ENCODE measurements at regions not wholly inside any gene's neighbourhood (a gene's known extent, or its start where the extent isn't known, plus 50 kb on each side); places are given as distances from the start of the nearest gene placed in this dataset.

- no peaks in the 10 kb centered on the region for H3K27me3 ChIP-seq (replicated peaks in 1 of 4; ENCODE audit: control insufficient read depth in 3 of 4, extremely low read depth in 1 of 4, insufficient read depth in 3 of 4, low read length in 3 of 4)
- no peak overlapping the region for H3K4ac ChIP-seq (replicated peaks; ENCODE audit: insufficient read length, low read depth, low read length)
- H2BK120ac ChIP-seq (replicated peaks; ENCODE audit: low read depth, low read length), result no peak overlapping the region
- H3K56ac ChIP-seq (replicated peaks; ENCODE audit: insufficient read length, low read depth, low read length), result no peak overlapping the region
- H3K18ac ChIP-seq (ENCODE audit: extremely low read depth, low read length), result no peak overlapping the region
- H4K8ac ChIP-seq (ENCODE audit: extremely low read depth, insufficient read depth, low read length), result no peak overlapping the region
- no peak overlapping the region for H3K14ac ChIP-seq (ENCODE audit: insufficient read length)
- ChIA-PET POLR2A (ENCODE audit: partially characterized antibody) (no interaction called here), CTCF (ENCODE audit: partially characterized antibody) (interaction anchor here (1.1 kb wide), 1 partner anchor 317 kb away, joined by 3 read pairs; no protein-coding TSS in a partner anchor)
- no peak overlapping the region for H2BK12ac ChIP-seq (ENCODE audit: low read depth, low read length)
- no peaks in the 10 kb centered on the region for H3K36me3 ChIP-seq (ENCODE audit: control insufficient read depth in 2 of 4, insufficient read depth in 4 of 4, low read length in 3 of 4)
- H4K91ac ChIP-seq (replicated peaks; ENCODE audit: insufficient read length, low read length), result no peak overlapping the region
- H3K79me2 ChIP-seq (ENCODE audit: control insufficient read depth in 1 of 2, insufficient read depth in 2 of 2, low read length in 2 of 2), result no peaks in the 10 kb centered on the region
- no peak overlapping the region for H2BK5ac ChIP-seq (ENCODE audit: low read depth, low read length)
- H3K9ac ChIP-seq (replicated peaks in 1 of 4; ENCODE audit: extremely low read depth in 1 of 4, low read depth in 3 of 4, low read length in 3 of 4), result no peak overlapping the region
- WGBS, 2 experiments (ENCODE audit: extremely low coverage in 1 of 2, insufficient coverage in 1 of 2, insufficient read length in 1 of 2, insufficient replicate concordance in 2 of 2, low coverage in 1 of 2, low lambda C conversion rate in 2 of 2, missing lambda C conversion rate in 1 of 2), result 87 to 100% methylated on average over 2 to 5 of the region's 5 CpGs
- H3K9me3 ChIP-seq (ENCODE audit: insufficient read depth in 2 of 2, low read depth in 1 of 2, low read length in 1 of 2), result no peaks in the 10 kb centered on the region
- no peak overlapping the region for H2BK20ac ChIP-seq (ENCODE audit: low read length)
- no peak overlapping the region for H3K23ac ChIP-seq (ENCODE audit: insufficient read length)
- no peak overlapping the region for H4K5ac ChIP-seq (ENCODE audit: insufficient read length, low read depth, low read length)
- no peaks in the 10 kb centered on the region for H3K23me2 ChIP-seq (ENCODE audit: low read depth, low read length)
- no peak overlapping the region for H2BK15ac ChIP-seq (ENCODE audit: low read length)
- H2AK5ac ChIP-seq (ENCODE audit: low read depth, low read length), result no peak overlapping the region
- no peak overlapping the region for H3K27ac ChIP-seq (ENCODE audit: low read depth, low read length)
- no peaks in the 10 kb centered on the region for H4K20me1 ChIP-seq (replicated peaks in 1 of 2; ENCODE audit: control insufficient read depth in 1 of 2, insufficient read depth in 2 of 2, low read length in 2 of 2)
- H2AFZ ChIP-seq (ENCODE audit: low read length), result no peak overlapping the region
- FAIRE-seq (no peak), DNase-seq (ENCODE audit: low read depth in 1 of 2, low spot score in 2 of 2) (no peak)
- H3K4me1 ChIP-seq (replicated peaks in 1 of 4; ENCODE audit: control insufficient read depth in 3 of 4, insufficient read depth in 4 of 4, low read length in 3 of 4), result no peaks in the 10 kb centered on the region
- no peaks in the 10 kb centered on the region for H3K79me1 ChIP-seq (ENCODE audit: low read depth, low read length)
- H3K4me3 ChIP-seq (ENCODE audit: extremely low read depth in 1 of 4, insufficient read depth in 2 of 4, low read depth in 3 of 4, low read length in 4 of 4), result no peak overlapping the region
- H3K4me2 ChIP-seq (ENCODE audit: insufficient read depth in 1 of 2, low read depth in 2 of 2, low read length in 2 of 2), result no peak overlapping the region
- no peak for TF ChIP-seq E2F6 (IDR thresholded peaks at IDR 0.05)
These were observed 350.4 kb downstream of the DDX10 start for GRCh38 chr11:109015283-109015682.
